ENCODE measurements at regions not wholly inside any gene's neighbourhood (a gene's known extent, or its start where the extent isn't known, plus 50 kb on each side); places are given as distances from the start of the nearest gene placed in this dataset.

DNA sequence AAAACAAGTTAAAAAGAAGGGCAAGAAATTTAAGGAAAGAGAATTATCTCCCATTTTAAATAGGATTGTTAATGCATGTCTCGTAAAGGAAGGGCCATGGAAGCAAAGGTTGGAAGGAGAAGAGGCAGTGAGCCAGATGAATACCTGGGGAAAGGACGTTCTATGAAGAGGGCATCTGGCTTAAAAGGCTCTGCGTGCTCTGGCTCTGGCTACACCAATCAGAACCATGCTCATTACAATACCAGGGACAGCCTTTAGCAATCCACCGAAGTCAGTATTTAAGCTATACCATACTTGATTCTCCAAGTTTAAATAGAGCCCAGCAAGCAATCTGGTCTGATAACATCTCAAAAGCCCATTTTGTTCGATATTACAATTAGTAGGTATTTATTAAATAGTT is 58.5 kb upstream of the C1orf87 start:
- TF ChIP-seq, protein P1, sequence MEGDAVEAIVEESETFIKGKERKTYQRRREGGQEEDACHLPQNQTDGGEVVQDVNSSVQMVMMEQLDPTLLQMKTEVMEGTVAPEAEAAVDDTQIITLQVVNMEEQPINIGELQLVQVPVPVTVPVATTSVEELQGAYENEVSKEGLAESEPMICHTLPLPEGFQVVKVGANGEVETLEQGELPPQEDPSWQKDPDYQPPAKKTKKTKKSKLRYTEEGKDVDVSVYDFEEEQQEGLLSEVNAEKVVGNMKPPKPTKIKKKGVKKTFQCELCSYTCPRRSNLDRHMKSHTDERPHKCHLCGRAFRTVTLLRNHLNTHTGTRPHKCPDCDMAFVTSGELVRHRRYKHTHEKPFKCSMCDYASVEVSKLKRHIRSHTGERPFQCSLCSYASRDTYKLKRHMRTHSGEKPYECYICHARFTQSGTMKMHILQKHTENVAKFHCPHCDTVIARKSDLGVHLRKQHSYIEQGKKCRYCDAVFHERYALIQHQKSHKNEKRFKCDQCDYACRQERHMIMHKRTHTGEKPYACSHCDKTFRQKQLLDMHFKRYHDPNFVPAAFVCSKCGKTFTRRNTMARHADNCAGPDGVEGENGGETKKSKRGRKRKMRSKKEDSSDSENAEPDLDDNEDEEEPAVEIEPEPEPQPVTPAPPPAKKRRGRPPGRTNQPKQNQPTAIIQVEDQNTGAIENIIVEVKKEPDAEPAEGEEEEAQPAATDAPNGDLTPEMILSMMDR (IDR thresholded peaks at IDR 0.05) = no peak
- no peak for TF ChIP-seq POLR2A (IDR thresholded peaks at IDR 0.05)
